GM12878 (cell line): ENCODE measurements at regions not wholly inside any gene's neighbourhood (a gene's known extent, or its start where the extent isn't known, plus 50 kb on each side); places are given as distances from the start of the nearest gene placed in this dataset.

Experiments
- ATAC-seq: fragments of 200-7000 bp; cut with Tn5 transposase; 3 replicates; pipeline ENCODE4 v1.9.1; 2020; ENCODE audit warnings: mild to moderate bottlenecking, moderate library complexity
- BruUV-seq: library from RNA; stranded (reverse); fragments of 400-500 nt; replicated peaks from 2 replicates; lab custom pipeline; 2021; lab: Mats Ljungman, UMichigan
- CTCF ChIA-PET: fragments of 300-600 bp; sonication (Branson Sonifier 250); formaldehyde crosslinking; extraction: SDS; loops from one replicate; lab custom pipeline; 2021; ENCODE audit warnings: inconsistent platforms; lab: Yijun Ruan, JAX
- POLR2A ChIA-PET: fragments of 350-600 bp; formaldehyde crosslinking; extraction: SDS; loops from one replicate; lab custom pipeline; 2021; ENCODE audit warnings: inconsistent platforms; lab: Charles Lee
- RAD21 ChIA-PET: fragments of 300-600 bp; sonication (Branson Sonifier 250); formaldehyde crosslinking; loops from one replicate; lab custom pipeline; 2023; ENCODE audit warnings: antibody characterized with exemption; ENCODE audit not compliant: unreplicated experiment; lab: Charles Lee
- SMC1A ChIA-PET: fragments of 300-600 bp; sonication (Branson Sonifier 250); formaldehyde crosslinking; loops from one replicate; lab custom pipeline; 2023; ENCODE audit not compliant: unreplicated experiment, uncharacterized antibody; lab: Charles Lee
- DNase-seq: peaks from one replicate; pipeline ENCODE4 v3.0.0-alpha.2; 2011; ENCODE audit warnings: low read depth, low spot score
- FAIRE-seq: peaks from 3 replicates; lab custom pipeline; 2011; peaks lifted over from hg19 to GRCh38; lab: Jason Lieb, UNC
- H2AFZ ChIP-seq: 2 replicates; pipeline ENCODE4 v1.6.0; 2011; ENCODE audit warnings: low read depth, low read length, control low read depth; ENCODE audit not compliant: control insufficient read depth
- H3K27ac ChIP-seq: 2 replicates; pipeline ENCODE4 v1.5.1; 2011; ENCODE audit warnings: control low read depth; ENCODE audit not compliant: control insufficient read depth, insufficient read depth
- H3K27me3 ChIP-seq, 2 experiments: replicated peaks in 1 of 2; 2 replicates each; pipeline versions ENCODE4 v1.6.0 to v1.6.1; 2011; ENCODE audit warnings: low read length in 1 of 2; ENCODE audit not compliant: control insufficient read depth in 2 of 2, insufficient read depth in 2 of 2
- H3K36me3 ChIP-seq, 2 experiments: 2 replicates each; pipeline ENCODE4 v1.5.1; 2011; ENCODE audit warnings: low read length in 1 of 2; ENCODE audit not compliant: control insufficient read depth in 2 of 2, insufficient read depth in 2 of 2
- H3K4me1 ChIP-seq: 2 replicates; pipeline ENCODE4 v1.6.1; 2011; ENCODE audit warnings: mild to moderate bottlenecking, low read length, moderate library complexity, mixed read lengths; ENCODE audit not compliant: control insufficient read depth, insufficient read depth
- H3K4me2 ChIP-seq: 2 replicates; pipeline ENCODE4 v1.6.0; 2011; ENCODE audit warnings: control low read depth; ENCODE audit not compliant: control insufficient read depth, insufficient read depth
- H3K4me3 ChIP-seq: fragments of 200-600 bp; sonication (generic); 2 replicates; pipeline ENCODE4 v1.5.1; 2016
- H3K79me2 ChIP-seq: 2 replicates; pipeline ENCODE4 v1.6.0; 2011; ENCODE audit warnings: low read length; ENCODE audit not compliant: control insufficient read depth, insufficient read depth
- H3K9ac ChIP-seq: 2 replicates; pipeline ENCODE4 v1.8.0; 2011; ENCODE audit warnings: low read length, control low read depth, mixed read lengths; ENCODE audit not compliant: control insufficient read depth, insufficient read depth
- H3K9me3 ChIP-seq: replicated peaks from 3 replicates; pipeline ENCODE4 v1.5.1; 2011; ENCODE audit warnings: mild to moderate bottlenecking, low read length; ENCODE audit not compliant: control insufficient read depth, insufficient read depth
- H4K20me1 ChIP-seq: 2 replicates; pipeline ENCODE4 v1.6.0; 2011; ENCODE audit not compliant: control insufficient read depth, insufficient read depth
- HDGF ChIP-seq: fragments of 450-650 bp; IDR thresholded peaks from 2 replicates; pipeline ENCODE4 v1.6.1; 2016; ENCODE audit warnings: antibody characterized with exemption
- KLF5 ChIP-seq: fragments of 450-650 bp; IDR thresholded peaks from 2 replicates; pipeline ENCODE4 v1.6.1; 2014; ENCODE audit warnings: mild to moderate bottlenecking; ENCODE audit not compliant: partially characterized antibody
- NR2C1 ChIP-seq: fragments of 450-650 bp; IDR thresholded peaks from 2 replicates; pipeline ENCODE4 v1.6.1; 2017; ENCODE audit warnings: antibody characterized with exemption, mild to moderate bottlenecking, moderate library complexity
- ZNF384 ChIP-seq: IDR thresholded peaks from 2 replicates; pipeline ENCODE4 v1.6.1; 2012; ENCODE audit warnings: low read depth, mild to moderate bottlenecking, low read length, improper control_type of control experiment, borderline replicate concordance
- ZSCAN29 ChIP-seq: fragments of 450-650 bp; IDR thresholded peaks from 2 replicates; pipeline ENCODE4 v1.6.1; 2017; ENCODE audit warnings: mild to moderate bottlenecking, moderate library complexity
- WGBS: methylation state at CpG from one replicate; pipeline ENCODE4 v1.1.6; 2016; ENCODE audit warnings: low lambda C conversion rate; ENCODE audit not compliant: insufficient replicate concordance, insufficient coverage; ENCODE audit errors: missing lambda C conversion rate; 5-methylcytosine and 5-hydroxymethylcytosine counted together
- in situ Hi-C: fragments of 300-500 bp; cut with MboI; formaldehyde crosslinking; loops from 9 replicates; pipeline ENCODE4 v1.14.3; 2018; ENCODE audit warnings: mixed read lengths
- intact Hi-C: fragments of 100-400 bp; cut with micrococcal nuclease; formaldehyde crosslinking; loops from one replicate; pipeline ENCODE4 v1.14.2; 2022; ENCODE audit not compliant: unreplicated experiment
- TF ChIP-seq, protein P1 (sequence below): fragments of 450-650 bp; IDR thresholded peaks from 2 replicates; pipeline ENCODE4 v1.6.1; 2017; ENCODE audit warnings: mild to moderate bottlenecking, moderate library complexity

GRCh38 chr14:28264306-28264705 is 502.3 kb upstream of the FOXG1 start:
- no peak for FAIRE-seq
- DNase-seq = no peak
- Histone ChIP-seq H3K4me2 (no peak overlapping the region), H3K9ac (no peak overlapping the region), H4K20me1 (no peaks in the 10 kb centered on the region), H3K9me3 (no peaks in the 10 kb centered on the region; the same call in 2 of the 3 replicates), H2AFZ (no peak overlapping the region), H3K27me3 (no peaks in the 10 kb centered on the region), H3K4me3 (no peak overlapping the region), H3K27ac (no peak overlapping the region)
- ChIA-PET RAD21 (no interaction called here), CTCF (no interaction called here)
- 69% methylated on average over 29 of the region's 29 CpGs for WGBS
- in situ Hi-C loops = no loop called here
- intact Hi-C loops = no loop called here
- TF ChIP-seq HDGF (no peak), ZNF384 (no peak), KLF5 (no peak), NR2C1 (no peak), ZSCAN29 (no peak)
- TF ChIP-seq, protein P1, sequence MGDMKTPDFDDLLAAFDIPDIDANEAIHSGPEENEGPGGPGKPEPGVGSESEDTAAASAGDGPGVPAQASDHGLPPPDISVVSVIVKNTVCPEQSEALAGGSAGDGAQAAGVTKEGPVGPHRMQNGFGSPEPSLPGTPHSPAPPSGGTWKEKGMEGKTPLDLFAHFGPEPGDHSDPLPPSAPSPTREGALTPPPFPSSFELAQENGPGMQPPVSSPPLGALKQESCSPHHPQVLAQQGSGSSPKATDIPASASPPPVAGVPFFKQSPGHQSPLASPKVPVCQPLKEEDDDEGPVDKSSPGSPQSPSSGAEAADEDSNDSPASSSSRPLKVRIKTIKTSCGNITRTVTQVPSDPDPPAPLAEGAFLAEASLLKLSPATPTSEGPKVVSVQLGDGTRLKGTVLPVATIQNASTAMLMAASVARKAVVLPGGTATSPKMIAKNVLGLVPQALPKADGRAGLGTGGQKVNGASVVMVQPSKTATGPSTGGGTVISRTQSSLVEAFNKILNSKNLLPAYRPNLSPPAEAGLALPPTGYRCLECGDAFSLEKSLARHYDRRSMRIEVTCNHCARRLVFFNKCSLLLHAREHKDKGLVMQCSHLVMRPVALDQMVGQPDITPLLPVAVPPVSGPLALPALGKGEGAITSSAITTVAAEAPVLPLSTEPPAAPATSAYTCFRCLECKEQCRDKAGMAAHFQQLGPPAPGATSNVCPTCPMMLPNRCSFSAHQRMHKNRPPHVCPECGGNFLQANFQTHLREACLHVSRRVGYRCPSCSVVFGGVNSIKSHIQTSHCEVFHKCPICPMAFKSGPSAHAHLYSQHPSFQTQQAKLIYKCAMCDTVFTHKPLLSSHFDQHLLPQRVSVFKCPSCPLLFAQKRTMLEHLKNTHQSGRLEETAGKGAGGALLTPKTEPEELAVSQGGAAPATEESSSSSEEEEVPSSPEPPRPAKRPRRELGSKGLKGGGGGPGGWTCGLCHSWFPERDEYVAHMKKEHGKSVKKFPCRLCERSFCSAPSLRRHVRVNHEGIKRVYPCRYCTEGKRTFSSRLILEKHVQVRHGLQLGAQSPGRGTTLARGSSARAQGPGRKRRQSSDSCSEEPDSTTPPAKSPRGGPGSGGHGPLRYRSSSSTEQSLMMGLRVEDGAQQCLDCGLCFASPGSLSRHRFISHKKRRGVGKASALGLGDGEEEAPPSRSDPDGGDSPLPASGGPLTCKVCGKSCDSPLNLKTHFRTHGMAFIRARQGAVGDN = no peak
- TF ChIP-seq, all 136 proteins: peak for 0
- no peaks in the 10 kb centered on the region for H3K36me3 ChIP-seq
- H3K4me1 ChIP-seq = no peaks in the 10 kb centered on the region
- ChIA-PET SMC1A (no interaction called here), POLR2A (no interaction called here)
- BruUV-seq = no TSS peak
- no peaks in the 10 kb centered on the region for H3K79me2 ChIP-seq
- ATAC-seq = no peak
